Kidney tubule cell (primary cell): ENCODE measurements at regions not wholly inside any gene's neighbourhood (a gene's known extent, or its start where the extent isn't known, plus 50 kb on each side); places are given as distances from the start of the nearest gene placed in this dataset.

Experiments used
- DNase-seq: peaks from one replicate; pipeline ENCODE4 v3.0.0-alpha.2; 2018; ENCODE audit warnings: low spot score

- no peak for DNase-seq
Observed at GRCh38 chr2:66382091-66382490, 52.8 kb upstream of the MEIS1 start.

GRCh38 chr2:66379473-66379872, 55.5 kb upstream of the MEIS1 start:
- no peak for DNase-seq

DNA sequence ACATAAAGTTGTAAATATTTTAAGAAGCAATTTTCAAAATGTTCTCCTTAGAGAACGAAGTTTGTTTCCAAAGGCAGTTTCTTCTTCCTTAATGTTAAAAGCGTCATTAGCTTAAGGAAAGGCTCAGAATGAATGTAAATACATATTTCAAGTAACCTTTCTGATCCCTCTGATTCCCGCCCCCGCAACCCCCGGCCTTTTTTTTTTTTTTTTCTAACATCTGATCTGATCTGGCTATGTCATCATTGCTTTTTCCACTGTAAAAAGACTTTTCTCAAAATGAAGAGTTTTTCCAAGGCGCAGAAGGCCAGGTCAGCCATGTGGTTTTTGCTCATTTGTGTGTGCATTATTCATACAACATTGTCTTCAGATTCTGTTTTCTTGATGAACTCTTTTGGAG, 57.1 kb upstream of the MEIS1 start:
- DNase-seq: no peak

- DNase-seq: no peak
Observed at GRCh38 chr2:66370824-66371223, 64.1 kb upstream of the MEIS1 start.

GRCh38 chr2:66366619-66367018, 68.3 kb upstream of the MEIS1 start:
- DNase-seq: no peak

GRCh38 chr2:66364495-66365333, 70.2 kb upstream of the MEIS1 start:
- peak; percentile 16 for DNase-seq

DNA sequence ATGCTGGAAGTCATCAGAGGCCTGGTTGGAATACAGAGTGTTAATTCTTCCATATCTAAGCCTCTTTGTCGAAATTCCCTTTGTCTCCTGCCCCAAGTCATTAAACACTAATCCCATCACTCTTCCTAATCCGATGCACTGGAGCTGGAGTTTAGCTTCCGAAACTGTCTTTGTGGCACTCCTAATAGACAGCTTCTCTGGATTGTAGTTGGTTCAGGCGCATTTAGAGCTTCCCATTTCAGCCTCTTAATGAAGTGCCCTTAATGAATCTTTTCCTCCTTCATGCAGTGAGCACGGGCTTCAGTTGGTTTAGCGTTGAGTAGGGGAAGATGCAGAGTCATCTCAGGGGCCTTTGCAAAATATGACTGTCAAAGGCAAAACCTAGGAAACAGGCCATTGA, 72.2 kb upstream of the MEIS1 start:
- no peak for DNase-seq

DNA sequence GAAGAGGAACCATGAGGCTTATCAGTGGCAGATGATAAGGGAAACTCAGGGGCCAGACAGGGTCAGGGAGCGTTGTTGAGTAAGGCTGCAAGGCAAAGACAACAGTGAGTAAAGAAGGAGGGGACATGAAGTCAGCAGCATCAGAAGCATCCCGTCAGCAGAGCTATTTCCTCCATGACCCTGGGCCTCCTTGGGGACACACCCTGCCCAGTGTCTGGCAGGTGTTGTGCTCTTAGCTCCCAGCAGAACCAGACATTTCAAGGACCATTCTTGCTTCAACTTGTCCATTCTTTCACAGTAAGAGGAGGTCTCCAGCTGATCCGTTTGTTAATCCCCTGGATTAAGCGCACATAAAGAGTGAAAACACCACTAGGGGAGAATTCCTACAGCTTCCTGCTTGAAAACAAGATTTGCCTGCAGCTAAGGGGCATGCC, 88.7 kb upstream of the MEIS1 start:
- DNase-seq: no peak

GRCh38 chr2:66344087-66344663, 90.8 kb upstream of the MEIS1 start:
- DNase-seq: no peak

- no peak for DNase-seq
Observed at GRCh38 chr2:66343259-66343658, 91.7 kb upstream of the MEIS1 start.

DNA sequence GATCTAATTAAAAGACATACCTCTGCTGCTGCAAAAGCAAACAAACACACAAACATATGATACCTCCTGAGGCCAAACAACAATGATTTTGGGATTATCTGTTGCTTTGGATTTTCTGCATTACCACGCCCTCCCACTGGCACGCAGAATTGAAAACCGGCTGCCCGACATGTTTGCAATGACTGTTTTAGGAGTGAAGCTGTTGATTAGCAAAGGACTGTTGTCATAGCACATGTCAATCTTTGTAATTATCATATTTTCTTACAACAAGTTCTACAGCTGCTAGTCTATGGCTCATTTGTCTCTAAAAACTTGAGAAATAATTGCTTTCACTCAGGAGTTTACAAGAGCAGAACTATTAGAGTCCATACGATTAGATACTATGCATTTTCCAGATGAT, 94.4 kb upstream of the MEIS1 start:
- no peak for DNase-seq

- peak; percentile 11 for DNase-seq
Observed at GRCh38 chr2:66334237-66335029, 100.5 kb upstream of the MEIS1 start.

DNA sequence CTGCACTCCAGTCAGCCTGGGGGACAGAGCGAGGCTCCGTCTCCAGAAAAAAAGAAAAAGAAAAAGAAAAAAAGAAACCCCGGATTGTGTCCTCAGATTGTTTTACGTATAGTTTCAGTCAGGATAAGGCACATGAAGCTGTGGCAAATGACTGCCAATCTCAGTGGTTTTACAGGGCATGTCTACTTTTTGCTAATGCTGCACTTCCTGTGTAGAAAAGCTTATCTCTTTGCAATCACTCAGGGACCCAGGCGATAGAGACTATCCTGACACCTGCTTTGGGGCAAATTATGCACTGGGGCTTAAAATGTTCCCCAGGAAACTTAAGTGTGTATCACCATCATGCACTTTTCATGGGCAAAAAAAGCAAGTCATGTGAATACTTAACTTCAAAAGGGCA, 103.7 kb upstream of the MEIS1 start:
- no peak for DNase-seq

DNA sequence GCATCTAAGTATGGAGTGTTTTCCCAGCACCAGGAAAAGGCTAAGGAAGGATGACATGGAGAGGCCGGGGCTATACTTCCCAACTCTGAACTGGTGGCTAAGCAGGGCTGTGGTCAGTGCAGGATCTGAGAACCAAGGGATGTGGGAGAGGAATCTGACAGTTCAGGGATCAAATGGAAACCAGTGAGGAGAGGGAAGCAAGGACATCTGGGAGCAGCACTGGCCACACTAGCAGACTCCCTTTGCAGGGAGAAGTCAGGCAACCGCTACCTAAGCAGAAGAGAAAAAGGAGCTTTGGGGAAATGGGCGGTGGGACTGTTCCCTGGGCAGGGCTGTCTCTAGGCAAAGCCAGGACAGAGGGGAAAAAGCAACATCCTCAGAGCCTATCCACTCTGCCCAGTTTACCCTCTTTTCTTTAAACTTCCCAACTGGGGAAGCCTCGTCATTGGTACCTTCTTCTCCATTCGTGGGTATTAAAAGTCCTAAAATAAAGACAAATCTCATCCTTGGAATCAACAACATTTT, 105.8 kb upstream of the MEIS1 start:
- no peak for DNase-seq

GRCh38 chr2:66327066-66327740, 107.7 kb upstream of the MEIS1 start:
- no peak for DNase-seq

- DNase-seq: no peak
Observed at GRCh38 chr2:66324909-66325528, 109.9 kb upstream of the MEIS1 start.

GRCh38 chr2:66324356-66324755, 110.6 kb upstream of the MEIS1 start:
- DNase-seq: no peak

- DNase-seq: no peak
Observed at GRCh38 chr2:66323406-66323805, 111.5 kb upstream of the MEIS1 start.

DNA sequence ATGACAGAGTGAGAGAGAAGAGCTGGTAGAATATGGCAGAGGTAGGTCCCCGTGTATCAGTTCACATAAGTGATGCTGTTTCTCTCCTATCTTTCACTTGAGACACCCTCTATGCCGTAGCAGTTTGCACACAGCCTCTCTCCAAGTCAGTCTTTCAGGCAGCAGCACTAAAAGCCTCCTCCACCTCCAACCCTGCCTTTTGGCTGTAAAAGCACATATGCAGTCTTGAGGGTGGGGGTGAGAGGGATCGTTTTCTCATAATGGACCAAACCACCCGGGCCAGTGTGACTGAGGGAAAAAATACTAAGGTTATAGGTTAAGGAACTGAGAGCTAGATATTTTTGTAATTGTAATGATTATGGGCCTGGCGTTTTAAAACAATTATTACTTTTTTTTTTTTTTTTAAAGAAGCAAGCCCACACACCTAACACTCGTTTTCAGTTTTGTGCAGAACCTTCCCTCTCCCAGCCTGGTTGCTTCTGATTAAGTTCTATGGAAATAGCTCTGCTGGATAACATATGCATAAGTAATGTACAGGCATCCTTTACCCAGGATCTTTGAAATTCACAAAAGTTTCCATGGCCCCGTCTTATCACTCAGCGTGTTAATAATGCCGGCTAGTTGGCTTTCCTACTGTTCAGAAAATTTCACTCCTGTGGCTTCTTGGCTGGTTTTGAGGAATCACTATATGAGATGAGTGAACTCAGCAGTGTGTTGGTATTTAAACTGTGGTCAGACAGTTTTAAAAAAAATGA, 112.2 kb upstream of the MEIS1 start:
- no peak for DNase-seq

DNA sequence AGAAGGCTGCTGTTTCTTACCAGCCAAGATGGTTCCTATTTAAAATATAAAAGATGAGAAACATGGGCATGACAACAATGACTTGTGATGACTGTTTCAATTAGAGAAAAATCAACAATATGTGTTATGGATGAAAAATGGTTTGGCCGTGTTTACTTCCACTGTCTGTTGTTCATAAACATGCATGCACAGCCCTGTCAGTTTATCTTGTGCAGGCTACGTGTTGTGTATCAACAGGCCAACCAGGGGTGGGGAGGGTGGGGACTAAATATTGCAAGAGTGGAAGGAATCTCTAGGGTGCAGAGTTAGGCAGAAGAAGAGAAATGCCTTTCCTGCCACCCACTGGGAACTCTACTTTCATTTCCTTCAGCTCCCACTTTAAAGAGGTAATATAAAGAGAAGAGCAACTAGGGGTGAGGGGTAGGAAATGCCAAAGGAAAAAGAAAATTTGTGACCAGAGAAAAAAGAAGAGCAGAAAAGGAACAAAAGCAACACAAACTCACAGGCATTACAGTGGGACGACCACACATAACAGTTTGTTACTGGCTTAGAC, 116.8 kb upstream of the MEIS1 start:
- DNase-seq: no peak
